Endothelial cell of umbilical vein (primary cell): ENCODE measurements at regions not wholly inside any gene's neighbourhood (a gene's known extent, or its start where the extent isn't known, plus 50 kb on each side); places are given as distances from the start of the nearest gene placed in this dataset.

Experiments
- BruUV-seq: library from RNA; stranded (reverse); fragments of 400-500 nt; replicated peaks from 2 replicates; lab custom pipeline; 2021; lab: Mats Ljungman, UMichigan
- CTCF ChIA-PET: fragments of 300-600, 350-600 bp; sonication (Branson Sonifier 250); formaldehyde crosslinking; loops from one replicate; lab custom pipeline; 2021; ENCODE audit warnings: antibody characterized with exemption, inconsistent platforms; lab: Charles Lee
- POLR2A ChIA-PET: fragments of 300-600, 350-600 bp; sonication (Branson Sonifier 250); formaldehyde crosslinking; loops from one replicate; lab custom pipeline; 2021; ENCODE audit warnings: antibody characterized with exemption, inconsistent platforms; lab: Charles Lee
- DNase-seq: peaks from one replicate; pipeline ENCODE4 v3.0.0-alpha.2; 2011; ENCODE audit warnings: low read depth, low spot score
- FAIRE-seq: peaks from 2 replicates; lab custom pipeline; 2011; peaks lifted over from hg19 to GRCh38; lab: Jason Lieb, UNC
- H2AFZ ChIP-seq: 2 replicates; pipeline ENCODE4 v1.6.0; 2012; ENCODE audit warnings: low read depth, low read length, control low read depth, inconsistent platforms
- H3K27ac ChIP-seq: 2 replicates; pipeline ENCODE4 v1.5.1; 2011; ENCODE audit warnings: low read depth, mild to moderate bottlenecking, control low read depth, low read length, moderate library complexity; ENCODE audit not compliant: insufficient read depth
- H3K27me3 ChIP-seq, 2 experiments: 2 replicates each; pipeline versions ENCODE4 v1.6.0 to v1.6.1; 2011; ENCODE audit warnings: low read length in 2 of 2, mixed read lengths in 1 of 2; ENCODE audit not compliant: control insufficient read depth in 2 of 2, insufficient read depth in 2 of 2
- H3K36me3 ChIP-seq, 2 experiments: 2 replicates in 1 of 2; 3 replicates in 1 of 2; pipeline ENCODE4 v1.5.1; 2011; ENCODE audit warnings: low read length in 2 of 2, mild to moderate bottlenecking in 1 of 2, moderate library complexity in 1 of 2; ENCODE audit not compliant: control insufficient read depth in 2 of 2, insufficient read depth in 2 of 2; ENCODE audit errors: extremely low read depth in 1 of 2
- H3K4me1 ChIP-seq: 3 replicates; pipeline ENCODE4 v1.5.1; 2011; ENCODE audit warnings: mild to moderate bottlenecking, low read length; ENCODE audit not compliant: control insufficient read depth, insufficient read depth; ENCODE audit errors: extremely low read depth
- H3K4me2 ChIP-seq: 2 replicates; pipeline ENCODE4 v1.6.1; 2011; ENCODE audit warnings: low read length, control low read depth, mixed read lengths; ENCODE audit not compliant: insufficient read depth
- H3K4me3 ChIP-seq, 3 experiments: fragments of 200-600 bp in 1 of 3; sonication (generic), shearing (Covaris generic) in 1 of 3; replicated peaks in 1 of 3; 2 replicates each; pipeline ENCODE4 v1.5.1; 2011 to 2016; ENCODE audit warnings: control low read depth in 3 of 3, low read length in 3 of 3, mild to moderate bottlenecking in 2 of 3, inconsistent platforms in 1 of 3, low read depth in 1 of 3, moderate library complexity in 1 of 3; ENCODE audit not compliant: insufficient read depth in 1 of 3
- H3K79me2 ChIP-seq: 2 replicates; pipeline ENCODE4 v1.6.0; 2012; ENCODE audit warnings: low read length, inconsistent platforms; ENCODE audit not compliant: control insufficient read depth, insufficient read depth
- H3K9ac ChIP-seq: replicated peaks from 2 replicates; pipeline ENCODE3; 2011; ENCODE audit warnings: low read length, control low read depth; ENCODE audit not compliant: insufficient read depth; ENCODE audit errors: extremely low read depth
- H3K9me1 ChIP-seq: replicated peaks from 3 replicates; pipeline ENCODE4 v1.6.0; 2011; ENCODE audit warnings: mild to moderate bottlenecking, low read length; ENCODE audit not compliant: control insufficient read depth, insufficient read depth; ENCODE audit errors: extremely low read depth
- H3K9me3 ChIP-seq: replicated peaks from 2 replicates; pipeline ENCODE4 v1.5.1; 2012; ENCODE audit warnings: low read length, inconsistent platforms; ENCODE audit not compliant: control insufficient read depth, insufficient read depth
- H4K20me1 ChIP-seq: replicated peaks from 2 replicates; pipeline ENCODE3; 2011; ENCODE audit warnings: mild to moderate bottlenecking, low read length; ENCODE audit not compliant: control insufficient read depth, insufficient read depth; ENCODE audit errors: extremely low read depth
- CTCF ChIP-seq, 2 donors: IDR thresholded peaks; 1 replicate in 1 of 2; 2 replicates in 1 of 2; pipeline ENCODE4 v1.5.1; 2011; ENCODE audit warnings: low read length in 2 of 2, mild to moderate bottlenecking in 2 of 2, moderate library complexity in 2 of 2, control low read depth in 1 of 2, inconsistent platforms in 1 of 2, low read depth in 1 of 2; ENCODE audit not compliant: insufficient read depth in 1 of 2; ENCODE audit errors: extremely low read depth in 1 of 2
- EZH2 ChIP-seq: IDR thresholded peaks from 2 replicates; pipeline ENCODE4 v1.6.1; 2012; ENCODE audit warnings: borderline replicate concordance, low read depth, mild to moderate bottlenecking, moderate library complexity, low read length, inconsistent platforms; ENCODE audit not compliant: severe bottlenecking
- FOS ChIP-seq: IDR thresholded peaks from 2 replicates; pipeline ENCODE4 v1.6.1; 2011; ENCODE audit warnings: mild to moderate bottlenecking, low read length, moderate library complexity, borderline replicate concordance; ENCODE audit not compliant: insufficient read depth
- GATA2 ChIP-seq: IDR thresholded peaks from 2 replicates; pipeline ENCODE4 v1.7.0; 2011; ENCODE audit warnings: low read depth, mild to moderate bottlenecking, moderate library complexity, mixed read lengths, low read length; ENCODE audit not compliant: insufficient read length, insufficient read depth
- JUN ChIP-seq: IDR thresholded peaks from 2 replicates; pipeline ENCODE4 v1.6.1; 2011; ENCODE audit warnings: borderline replicate concordance, low read depth; ENCODE audit not compliant: insufficient read length, insufficient read depth
- MAX ChIP-seq: IDR thresholded peaks from 2 replicates; pipeline ENCODE4 v1.6.1; 2011; ENCODE audit not compliant: insufficient read depth, insufficient read length
- POLR2A ChIP-seq: IDR thresholded peaks from 2 replicates; pipeline ENCODE4 v1.6.1; 2012; ENCODE audit warnings: low read depth, mild to moderate bottlenecking, control low read depth, low read length
- dilution Hi-C: fragments of 300-500 bp; cut with MboI; formaldehyde crosslinking; loops from one replicate; pipeline ENCODE4 v1.15.0; 2019; ENCODE audit warnings: low sequenced_read_pairs; ENCODE audit not compliant: extremely low pct_ligation_motif_present
- intact Hi-C: fragments of 100-400 bp; cut with micrococcal nuclease; formaldehyde crosslinking; loops from one replicate; pipeline ENCODE4 v1.10.0; 2022

GRCh38 chr2:23220513-23221094 is 164.4 kb upstream of the KLHL29 start:
- ChIA-PET CTCF (no interaction called here), POLR2A (no interaction called here)
- H3K79me2 ChIP-seq: no peaks in the 10 kb centered on the region
- H3K36me3 ChIP-seq: no peaks in the 10 kb centered on the region
- no peaks in the 10 kb centered on the region for H3K27me3 ChIP-seq
- FAIRE-seq (no peak), DNase-seq (no peak)
- no peak overlapping the region for H3K27ac ChIP-seq
- no peaks in the 10 kb centered on the region for H3K4me1 ChIP-seq
- no peaks in the 10 kb centered on the region for H3K9me1 ChIP-seq
- dilution Hi-C loops: no loop called here
- no peaks in the 10 kb centered on the region for H3K9me3 ChIP-seq
- H4K20me1 ChIP-seq: no peaks in the 10 kb centered on the region
- no peak overlapping the region for H3K4me2 ChIP-seq
- H3K4me3 ChIP-seq: no peak overlapping the region
- intact Hi-C loops: no loop called here
- TF ChIP-seq FOS: no peak
- H3K9ac ChIP-seq: no peak overlapping the region
- no TSS peak for BruUV-seq
- H2AFZ ChIP-seq: no peak overlapping the region

GRCh38 chr2:23221236-23221635 is 163.7 kb upstream of the KLHL29 start:
- no peaks in the 10 kb centered on the region for H4K20me1 ChIP-seq
- H3K36me3 ChIP-seq: no peaks in the 10 kb centered on the region
- no peak overlapping the region for H2AFZ ChIP-seq
- H3K27ac ChIP-seq: no peak overlapping the region
- TF ChIP-seq MAX (no peak), CTCF (IDR thresholded peaks at IDR 0.05; ENCODE audit: extremely low read depth in 1 of 2, insufficient read depth in 1 of 2, low read depth in 1 of 2, low read length in 2 of 2) (no peak), POLR2A (no peak), JUN (no peak), FOS (no peak), EZH2 (no peak), GATA2 (no peak)
- no peak overlapping the region for H3K9ac ChIP-seq
- dilution Hi-C loops (no loop called here), intact Hi-C loops (no loop called here)
- H3K4me3 ChIP-seq: no peak overlapping the region
- ChIA-PET POLR2A (no interaction called here), CTCF (no interaction called here)
- BruUV-seq: no TSS peak
- no peaks in the 10 kb centered on the region for H3K9me3 ChIP-seq
- H3K9me1 ChIP-seq: no peaks in the 10 kb centered on the region
- no peak for DNase-seq
- no peaks in the 10 kb centered on the region for H3K79me2 ChIP-seq
- H3K4me1 ChIP-seq: no peaks in the 10 kb centered on the region
- H3K4me2 ChIP-seq: no peak overlapping the region
- no peaks in the 10 kb centered on the region for H3K27me3 ChIP-seq
- FAIRE-seq: no peak
